ENCODE measurements at regions not wholly inside any gene's neighbourhood (a gene's known extent, or its start where the extent isn't known, plus 50 kb on each side); places are given as distances from the start of the nearest gene placed in this dataset.
A peak's percentile ranks its signal among the peaks of the same experiment; 100 is the strongest.

DNA sequence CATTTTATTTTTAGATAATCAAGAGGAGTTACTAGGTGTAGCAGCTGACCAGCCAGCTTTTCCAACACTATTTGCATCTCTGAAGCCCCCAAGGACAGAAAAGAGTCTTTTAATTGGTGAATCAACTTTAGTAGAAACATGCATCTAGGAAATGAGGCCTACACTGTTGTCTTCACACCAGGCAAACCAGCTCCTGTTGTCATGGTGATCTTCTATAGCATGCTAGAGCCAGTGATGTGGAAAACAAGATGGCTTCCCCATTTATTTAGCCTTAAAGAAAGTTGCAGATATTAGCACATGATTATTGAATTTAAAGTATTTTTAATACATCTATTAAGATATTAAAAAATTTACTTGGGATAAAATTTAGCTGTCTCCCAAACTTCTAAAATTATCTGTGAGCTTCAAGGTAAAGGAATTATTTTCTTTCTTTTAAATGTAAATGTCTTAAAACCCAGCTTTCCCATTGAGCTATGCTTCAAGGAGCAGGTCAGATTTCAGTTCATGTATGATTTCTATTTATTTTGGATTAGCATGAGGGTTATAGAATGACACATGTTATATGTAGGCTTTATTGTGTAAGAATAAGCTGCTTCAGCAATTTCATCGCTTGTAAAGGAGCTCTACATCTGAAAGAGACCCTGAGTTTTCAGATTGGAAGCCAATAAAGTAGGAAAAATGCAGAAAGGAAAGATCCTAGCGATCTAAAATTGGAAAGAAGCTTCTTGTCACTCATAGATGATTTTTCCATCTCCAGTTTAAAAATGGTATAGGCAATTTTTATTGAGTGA lies 564.9 kb upstream of the CITED2 start:
- TF ChIP-seq, protein P1, sequence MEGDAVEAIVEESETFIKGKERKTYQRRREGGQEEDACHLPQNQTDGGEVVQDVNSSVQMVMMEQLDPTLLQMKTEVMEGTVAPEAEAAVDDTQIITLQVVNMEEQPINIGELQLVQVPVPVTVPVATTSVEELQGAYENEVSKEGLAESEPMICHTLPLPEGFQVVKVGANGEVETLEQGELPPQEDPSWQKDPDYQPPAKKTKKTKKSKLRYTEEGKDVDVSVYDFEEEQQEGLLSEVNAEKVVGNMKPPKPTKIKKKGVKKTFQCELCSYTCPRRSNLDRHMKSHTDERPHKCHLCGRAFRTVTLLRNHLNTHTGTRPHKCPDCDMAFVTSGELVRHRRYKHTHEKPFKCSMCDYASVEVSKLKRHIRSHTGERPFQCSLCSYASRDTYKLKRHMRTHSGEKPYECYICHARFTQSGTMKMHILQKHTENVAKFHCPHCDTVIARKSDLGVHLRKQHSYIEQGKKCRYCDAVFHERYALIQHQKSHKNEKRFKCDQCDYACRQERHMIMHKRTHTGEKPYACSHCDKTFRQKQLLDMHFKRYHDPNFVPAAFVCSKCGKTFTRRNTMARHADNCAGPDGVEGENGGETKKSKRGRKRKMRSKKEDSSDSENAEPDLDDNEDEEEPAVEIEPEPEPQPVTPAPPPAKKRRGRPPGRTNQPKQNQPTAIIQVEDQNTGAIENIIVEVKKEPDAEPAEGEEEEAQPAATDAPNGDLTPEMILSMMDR (conservative IDR thresholded peaks at IDR 0.05; ENCODE audit: low read depth, low read length), result no peak
- no peak for DNase-seq (ENCODE audit: low read depth)
- no peak overlapping the region for H3K4me3 ChIP-seq (ENCODE audit: low read length)

DNA sequence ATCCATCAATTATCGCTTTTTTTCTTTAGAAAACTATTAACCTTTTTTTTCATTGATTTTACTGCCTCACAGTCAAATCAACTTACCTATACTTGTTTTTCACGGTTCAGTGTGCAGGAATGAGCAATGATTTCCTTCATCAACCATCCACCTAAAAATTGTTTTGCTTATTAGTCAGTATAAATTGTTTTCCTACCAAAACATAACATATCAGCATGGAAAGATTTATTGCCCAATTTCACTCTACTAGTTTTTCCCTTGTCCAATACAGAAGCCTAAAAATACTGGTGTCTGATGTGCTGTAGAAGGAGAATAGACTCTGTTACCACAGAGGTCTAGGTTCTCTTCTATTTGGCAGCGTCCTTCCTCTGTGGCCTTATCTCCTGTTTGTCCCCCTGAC lies 558.2 kb upstream of the CITED2 start:
- TF ChIP-seq, protein P1 (conservative IDR thresholded peaks at IDR 0.05; ENCODE audit: low read depth, low read length), result no peak
- no peak overlapping the region for H3K4me3 ChIP-seq (ENCODE audit: low read length)
- DNase-seq (ENCODE audit: low read depth), result no peak

DNA sequence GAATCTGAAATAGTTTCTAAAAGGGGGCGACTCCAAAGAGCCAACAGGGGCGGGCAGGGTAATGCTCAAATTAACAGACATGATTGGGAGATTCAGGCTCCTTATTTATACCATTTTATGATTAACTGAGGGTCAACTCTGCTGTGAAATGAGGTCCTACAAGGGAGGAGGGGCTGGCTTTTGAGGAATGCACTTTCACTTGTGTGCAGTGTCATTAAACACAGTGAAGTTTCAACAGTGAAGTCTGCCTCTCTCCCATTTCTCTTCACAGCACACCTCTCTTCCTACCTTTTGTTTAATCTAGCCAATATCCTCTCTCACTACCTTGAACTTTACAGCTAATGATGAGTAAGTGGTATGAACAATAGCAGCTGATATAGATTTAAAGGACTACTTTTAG lies 557.3 kb upstream of the CITED2 start:
- TF ChIP-seq, protein P1 (conservative IDR thresholded peaks at IDR 0.05; ENCODE audit: low read depth, low read length), result no peak
- no peak overlapping the region for H3K4me3 ChIP-seq (ENCODE audit: low read length)

DNA sequence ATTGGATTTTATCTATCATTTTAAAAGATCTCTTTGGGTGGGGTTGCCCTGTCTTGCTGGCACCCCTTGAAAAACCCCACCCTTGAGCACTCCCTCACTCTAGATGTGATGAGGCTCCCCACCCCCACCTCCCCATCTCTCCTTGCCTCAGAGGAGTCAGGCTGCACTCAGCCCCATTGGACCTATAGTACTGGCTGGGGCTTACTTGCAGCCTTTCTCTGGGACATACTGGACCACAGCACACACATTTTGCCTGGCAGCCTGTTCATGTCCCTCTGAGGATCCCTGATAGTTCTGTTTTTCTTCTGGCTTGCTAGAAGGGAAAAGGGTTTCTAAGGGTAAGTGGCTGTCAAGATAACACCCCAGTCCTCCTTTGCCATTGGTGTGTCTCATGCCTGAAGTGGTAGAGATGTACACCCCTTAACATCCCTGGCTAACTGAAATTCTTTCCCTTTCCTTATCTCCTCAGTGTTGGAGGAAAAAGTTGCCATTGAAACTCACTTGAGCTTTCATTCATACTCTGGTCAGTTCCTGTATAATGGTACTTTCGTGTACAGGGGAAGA lies 553.4 kb upstream of the CITED2 start:
- DNase-seq (ENCODE audit: low read depth), result no peak
- no peak overlapping the region for H3K4me3 ChIP-seq (ENCODE audit: low read length)
- TF ChIP-seq, protein P1 (conservative IDR thresholded peaks at IDR 0.05; ENCODE audit: low read depth, low read length), result no peak

More for the DNA sequence above, 557.3 kb upstream of the CITED2 start:
- no peak for DNase-seq (ENCODE audit: low read depth)

DNA sequence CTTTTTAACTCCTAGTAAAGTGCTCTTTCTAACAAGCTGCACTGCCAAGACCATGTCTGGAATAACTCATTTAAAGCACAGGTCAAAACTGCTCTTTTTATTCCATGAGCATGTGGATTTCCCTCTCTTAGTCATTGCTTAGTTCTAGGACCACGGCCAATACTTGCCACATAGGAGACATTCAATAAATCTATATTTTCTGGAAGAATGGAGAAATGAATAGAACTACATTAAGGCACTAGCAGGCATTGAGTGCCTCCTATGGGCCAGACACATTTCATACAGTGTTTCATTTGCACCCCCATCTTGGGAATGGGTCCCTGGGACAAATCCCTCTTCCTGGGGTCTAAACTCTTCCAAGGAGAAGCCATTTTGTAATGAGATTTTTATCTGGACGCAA lies 552.8 kb upstream of the CITED2 start:
- TF ChIP-seq, protein P1 (conservative IDR thresholded peaks at IDR 0.05; ENCODE audit: low read depth, low read length), result peak; percentile 30
- H3K4me3 ChIP-seq (ENCODE audit: low read length), result no peak overlapping the region
- DNase-seq (ENCODE audit: low read depth), result no peak

DNA sequence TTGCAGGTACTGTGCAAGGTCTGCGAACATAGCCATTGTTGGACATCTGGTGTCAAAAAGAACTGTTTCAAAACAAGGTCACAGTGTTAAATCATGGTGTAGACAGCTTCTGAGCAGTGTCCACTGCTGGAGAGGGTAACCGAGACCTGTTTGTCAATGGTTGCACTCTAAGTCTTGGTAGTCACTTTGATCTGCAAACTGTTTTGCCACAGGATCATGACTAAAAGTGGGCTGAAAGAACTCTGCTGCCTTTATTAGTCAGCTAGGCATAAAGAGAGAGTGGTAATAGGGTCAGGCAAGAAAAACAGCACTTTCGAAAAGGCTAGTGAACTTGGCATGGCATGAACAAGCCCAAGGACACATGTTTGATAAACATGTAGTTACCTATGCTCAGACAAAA lies 552.3 kb upstream of the CITED2 start:
- no peak overlapping the region for H3K4me3 ChIP-seq (ENCODE audit: low read length)
- DNase-seq (ENCODE audit: low read depth), result no peak
- TF ChIP-seq, protein P1 (conservative IDR thresholded peaks at IDR 0.05; ENCODE audit: low read depth, low read length), result no peak
